ENCODE measurements at regions not wholly inside any gene's neighbourhood (a gene's known extent, or its start where the extent isn't known, plus 50 kb on each side); places are given as distances from the start of the nearest gene placed in this dataset.

GRCh38 chr13:20331419-20331818 lies 99.3 kb upstream of the GJB6 start:
- TF ChIP-seq CTCF (IDR thresholded peaks at IDR 0.05), result no peak
- TF ChIP-seq EP300 (IDR thresholded peaks at IDR 0.05), result no peak
- no peak for TF ChIP-seq POLR2A (IDR thresholded peaks at IDR 0.05)
